Hypothalamus (tissue), 51 donors: ENCODE measurements at regions not wholly inside any gene's neighbourhood (a gene's known extent, or its start where the extent isn't known, plus 50 kb on each side); places are given as distances from the start of the nearest gene placed in this dataset.

Experiments used
- DNase-seq, 51 donors: peaks; one replicate each; lab custom pipeline; 2025; lab: John Stamatoyannopoulos, UW

DNA sequence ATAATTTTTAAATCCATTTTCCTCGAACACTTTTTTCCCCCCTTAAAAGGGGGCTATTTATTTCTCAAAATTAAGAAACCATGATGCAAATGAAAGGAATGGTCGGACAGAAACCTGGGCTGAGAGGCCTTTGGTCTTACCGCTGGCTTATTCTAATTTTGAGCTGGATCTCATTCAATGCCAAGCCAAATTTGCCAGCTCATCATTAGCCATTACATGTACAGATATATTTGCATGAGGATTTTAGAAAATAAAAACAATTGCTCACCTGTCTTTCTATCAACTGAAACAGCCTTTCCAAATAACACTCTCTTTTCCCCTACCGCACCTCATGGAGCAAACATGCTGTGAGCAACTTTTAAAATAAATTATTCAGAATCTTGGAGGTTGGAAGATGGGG, 219.5 kb upstream of the DTNBP1 start:
- DNase-seq: no peak

- peak in 1 of 51 donors; percentile 4 for DNase-seq
Observed at GRCh38 chr6:15881150-15881549, 218.3 kb upstream of the DTNBP1 start.

GRCh38 chr6:15880262-15880973, 217.6 kb upstream of the DTNBP1 start:
- DNase-seq: no peak

DNA sequence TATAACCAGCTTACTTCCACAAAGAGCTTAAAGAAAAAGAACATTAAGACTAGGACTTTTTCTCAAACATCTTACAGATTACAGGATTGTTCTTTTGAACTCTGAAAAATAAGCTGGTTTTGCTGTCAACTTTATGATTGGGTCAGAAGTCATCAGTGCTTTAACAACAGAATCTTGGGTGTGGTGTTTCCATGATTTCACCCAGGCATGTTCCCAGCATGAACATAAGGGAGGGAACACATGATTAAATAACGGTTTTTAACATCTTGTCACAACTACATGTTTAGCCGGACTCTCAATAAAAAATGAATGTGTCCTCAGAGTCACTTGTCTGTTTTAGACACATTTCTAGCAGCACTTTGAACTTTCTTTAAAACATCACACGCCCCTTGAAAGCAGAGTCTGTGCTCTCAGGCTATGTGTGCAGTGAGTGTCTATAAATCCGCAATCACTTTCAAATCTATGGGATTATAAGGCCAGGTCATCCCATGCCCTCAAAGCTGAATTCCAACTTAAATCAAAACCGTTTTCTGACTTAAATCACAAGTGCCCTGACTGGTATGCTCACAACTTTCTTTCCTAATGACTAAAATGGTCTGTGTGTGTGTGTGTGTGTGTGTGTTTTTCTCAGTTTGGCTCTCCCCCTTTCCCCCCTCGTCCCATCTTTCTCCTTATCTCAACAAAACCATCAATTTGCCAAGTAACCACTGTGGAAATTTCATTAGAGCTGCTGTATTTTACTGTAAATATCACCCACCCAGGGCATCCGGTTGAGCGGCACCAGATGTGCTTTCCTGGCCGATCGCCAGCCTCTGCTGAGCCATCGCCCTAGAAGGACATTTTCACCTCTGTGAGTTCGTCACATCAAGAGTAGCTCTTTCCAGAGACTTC, 216.8 kb upstream of the DTNBP1 start:
- DNase-seq: peak in 4 of 51 donors; percentile 1 to 9 (median 4)

- no peak for DNase-seq
Observed at GRCh38 chr6:15877231-15877630, 214.4 kb upstream of the DTNBP1 start.

GRCh38 chr6:15876406-15876805, 213.6 kb upstream of the DTNBP1 start:
- no peak for DNase-seq

DNA sequence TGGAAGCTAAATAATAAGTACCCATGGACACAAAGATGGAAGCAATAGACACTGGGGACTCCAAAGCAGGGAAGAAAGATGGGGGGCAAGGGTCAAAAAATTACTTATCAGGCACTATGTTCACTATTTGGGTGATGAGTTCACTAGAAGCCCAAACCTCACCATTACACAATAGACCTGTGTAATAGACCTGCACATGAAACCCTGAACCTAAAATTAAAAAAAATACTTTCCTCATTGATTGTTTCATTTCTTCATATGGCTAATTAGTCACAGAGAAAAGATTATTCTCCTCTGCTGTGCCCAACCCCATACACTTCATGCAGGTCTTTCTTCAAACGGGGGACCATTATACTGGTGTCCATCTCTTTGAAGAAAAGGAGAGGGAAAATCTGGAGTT, 213.0 kb upstream of the DTNBP1 start:
- no peak for DNase-seq

GRCh38 chr6:15874821-15875220, 212.0 kb upstream of the DTNBP1 start:
- DNase-seq: no peak

DNA sequence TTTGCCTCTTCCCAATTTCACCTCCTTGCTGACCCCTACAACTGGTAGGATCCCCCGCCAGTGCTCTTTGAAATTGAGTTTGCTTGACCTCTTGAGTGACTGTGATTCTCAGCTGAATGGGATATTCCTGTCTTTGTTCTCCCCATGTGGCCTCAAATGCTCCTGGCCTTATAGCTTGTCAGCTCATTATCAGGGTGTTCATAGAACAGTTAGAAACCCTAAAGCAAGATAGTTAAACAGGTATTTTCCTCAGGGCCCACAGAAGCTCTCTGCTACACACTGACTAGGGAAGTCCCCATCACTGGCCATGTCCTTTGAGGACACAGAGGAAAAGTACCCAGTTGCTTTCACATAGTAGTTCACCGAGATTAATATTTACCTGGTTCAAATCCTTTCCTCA, 211.5 kb upstream of the DTNBP1 start:
- DNase-seq: no peak

GRCh38 chr6:15872241-15873103, 209.6 kb upstream of the DTNBP1 start:
- DNase-seq: no peak

GRCh38 chr6:15871276-15871675, 208.4 kb upstream of the DTNBP1 start:
- DNase-seq: no peak

GRCh38 chr6:15870333-15871043, 207.7 kb upstream of the DTNBP1 start:
- DNase-seq: no peak

GRCh38 chr6:15864708-15865062, 201.9 kb upstream of the DTNBP1 start:
- DNase-seq: no peak

GRCh38 chr6:15864038-15864707, 201.3 kb upstream of the DTNBP1 start:
- DNase-seq: no peak

DNA sequence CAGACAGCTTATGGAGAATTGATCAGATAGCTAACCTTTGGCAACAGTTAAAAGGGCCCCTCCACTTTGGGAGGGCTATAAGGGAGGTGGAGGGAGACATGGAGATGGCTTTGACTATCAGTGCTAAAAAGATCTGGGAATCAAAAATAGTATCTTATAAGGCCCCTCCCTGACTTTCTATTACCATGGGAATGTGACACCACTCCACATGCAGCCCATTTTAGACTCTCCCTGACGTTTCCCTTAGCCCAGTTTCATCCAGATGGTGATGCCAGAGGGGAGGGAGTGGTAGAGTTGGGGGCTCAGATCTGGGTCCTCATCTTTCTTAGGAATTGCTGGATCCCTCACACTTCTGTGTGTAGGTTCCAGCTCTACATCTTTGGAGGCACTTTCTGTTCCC, 200.0 kb upstream of the DTNBP1 start:
- DNase-seq: no peak

- no peak for DNase-seq
Observed at GRCh38 chr6:15861486-15861885, 198.7 kb upstream of the DTNBP1 start.

- DNase-seq: no peak
Observed at GRCh38 chr6:15854826-15855710, 192.2 kb upstream of the DTNBP1 start.

DNA sequence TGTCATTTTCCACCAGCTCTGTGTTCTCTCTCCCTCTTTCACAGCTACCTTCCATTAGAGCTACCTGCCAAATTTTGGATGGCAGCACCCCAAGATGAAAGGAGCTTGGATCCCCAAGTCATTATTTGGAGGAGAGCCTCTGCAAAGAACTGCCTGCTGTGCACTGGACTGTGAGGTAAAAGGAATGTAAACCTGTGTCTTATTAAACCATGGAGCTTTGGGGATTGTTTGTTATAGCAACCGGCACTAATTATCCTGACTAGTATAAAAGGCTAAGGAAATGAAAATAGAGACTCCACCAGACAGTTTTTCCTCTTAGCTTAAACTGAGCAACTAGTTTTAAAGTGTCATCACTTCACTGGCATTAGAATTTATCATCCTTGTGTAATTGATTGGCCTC, 191.6 kb upstream of the DTNBP1 start:
- no peak for DNase-seq

DNA sequence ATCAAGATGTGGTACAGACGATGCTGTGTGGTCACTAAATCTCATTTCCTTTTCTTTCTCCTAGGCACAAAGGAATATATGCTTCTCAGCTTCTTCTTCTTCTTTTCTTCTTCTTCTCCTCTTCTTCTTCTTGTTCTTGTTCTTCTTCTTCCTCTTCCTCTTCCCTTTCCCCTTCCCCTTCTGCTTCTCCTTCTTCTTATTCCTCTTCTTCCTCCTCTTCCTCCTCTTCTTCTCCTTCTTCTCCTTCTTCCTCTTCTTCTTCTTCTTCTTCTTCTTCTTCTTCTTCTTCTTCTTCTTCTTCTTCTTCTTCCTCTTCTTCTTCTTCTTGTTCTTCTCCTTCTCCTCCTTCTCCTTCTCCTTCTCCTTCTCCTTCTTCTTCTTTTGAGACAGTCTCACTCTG, 190.4 kb upstream of the DTNBP1 start:
- no peak for DNase-seq
